ENCODE measurements at regions not wholly inside any gene's neighbourhood (a gene's known extent, or its start where the extent isn't known, plus 50 kb on each side); places are given as distances from the start of the nearest gene placed in this dataset.
"Not testable (repeated sequence)": the region's sequence is repeated elsewhere in the genome, so short reads cannot be mapped to it uniquely, and the experiment has no call there.

- H3K4me1 ChIP-seq (ENCODE audit: insufficient read depth, low read length): no peaks in the 10 kb centered on the region
- H3K36me3 ChIP-seq (ENCODE audit: insufficient read depth, low read length): no peaks in the 10 kb centered on the region
- no peak overlapping the region for H3K9ac ChIP-seq (ENCODE audit: low read depth, low read length)
- no peaks in the 10 kb centered on the region for H3K27me3 ChIP-seq (ENCODE audit: insufficient read depth, low read length)
- H3K4me3 ChIP-seq (ENCODE audit: low read length): no peak overlapping the region
- WGBS: 93% methylated on average over 3 of the region's 3 CpGs
- H3K9me3 ChIP-seq (ENCODE audit: insufficient read depth, low read depth, low read length): no peaks in the 10 kb centered on the region
- no peak overlapping the region for H3K27ac ChIP-seq (ENCODE audit: low read depth, low read length)
Measured at GRCh38 chr13:73825143-73825542, 309.1 kb downstream of the KLF12 start.

- no peak overlapping the region for H3K9ac ChIP-seq (ENCODE audit: low read depth, low read length)
- H3K4me3 ChIP-seq (ENCODE audit: low read length): no peak overlapping the region
- no peaks in the 10 kb centered on the region for H3K27me3 ChIP-seq (ENCODE audit: insufficient read depth, low read length)
- no peaks in the 10 kb centered on the region for H3K4me1 ChIP-seq (ENCODE audit: insufficient read depth, low read length)
- H3K27ac ChIP-seq (ENCODE audit: low read depth, low read length): no peak overlapping the region
- no peaks in the 10 kb centered on the region for H3K9me3 ChIP-seq (ENCODE audit: insufficient read depth, low read depth, low read length)
- H3K36me3 ChIP-seq (ENCODE audit: insufficient read depth, low read length): no peaks in the 10 kb centered on the region
- WGBS: 98% methylated on average over 2 of the region's 6 CpGs
Measured at GRCh38 chr13:73822668-73823592, 311.3 kb downstream of the KLF12 start.

GRCh38 chr13:73820688-73821087, 313.5 kb downstream of the KLF12 start:
- Histone ChIP-seq H3K27ac (ENCODE audit: low read depth, low read length) (no peak overlapping the region), H3K9ac (ENCODE audit: low read depth, low read length) (no peak overlapping the region), H3K9me3 (ENCODE audit: insufficient read depth, low read depth, low read length) (no peaks in the 10 kb centered on the region), H3K4me3 (ENCODE audit: low read length) (no peak overlapping the region), H3K4me1 (ENCODE audit: insufficient read depth, low read length) (no peaks in the 10 kb centered on the region), H3K36me3 (ENCODE audit: insufficient read depth, low read length) (no peaks in the 10 kb centered on the region), H3K27me3 (ENCODE audit: insufficient read depth, low read length) (no peaks in the 10 kb centered on the region)
- 90% methylated on average over 2 of the region's 2 CpGs for WGBS

GRCh38 chr13:73820285-73820684, 313.9 kb downstream of the KLF12 start:
- Histone ChIP-seq H3K36me3 (ENCODE audit: insufficient read depth, low read length) (no peaks in the 10 kb centered on the region), H3K9ac (ENCODE audit: low read depth, low read length) (no peak overlapping the region), H3K4me1 (ENCODE audit: insufficient read depth, low read length) (no peaks in the 10 kb centered on the region), H3K9me3 (ENCODE audit: insufficient read depth, low read depth, low read length) (no peaks in the 10 kb centered on the region), H3K27ac (ENCODE audit: low read depth, low read length) (no peak overlapping the region), H3K27me3 (ENCODE audit: insufficient read depth, low read length) (no peaks in the 10 kb centered on the region), H3K4me3 (ENCODE audit: low read length) (no peak overlapping the region)
- 87% methylated on average over 2 of the region's 3 CpGs for WGBS

GRCh38 chr13:73819711-73820110, 314.5 kb downstream of the KLF12 start:
- Histone ChIP-seq H3K4me3 (ENCODE audit: low read length) (no peak overlapping the region), H3K27me3 (ENCODE audit: insufficient read depth, low read length) (no peaks in the 10 kb centered on the region), H3K36me3 (ENCODE audit: insufficient read depth, low read length) (no peaks in the 10 kb centered on the region), H3K9me3 (ENCODE audit: insufficient read depth, low read depth, low read length) (no peaks in the 10 kb centered on the region), H3K9ac (ENCODE audit: low read depth, low read length) (no peak overlapping the region), H3K4me1 (ENCODE audit: insufficient read depth, low read length) (no peaks in the 10 kb centered on the region), H3K27ac (ENCODE audit: low read depth, low read length) (no peak overlapping the region)

GRCh38 chr13:73816702-73817101, 317.5 kb downstream of the KLF12 start:
- Histone ChIP-seq H3K9me3 (ENCODE audit: insufficient read depth, low read depth, low read length) (no peaks in the 10 kb centered on the region), H3K27ac (ENCODE audit: low read depth, low read length) (no peak overlapping the region), H3K4me3 (ENCODE audit: low read length) (no peak overlapping the region), H3K4me1 (ENCODE audit: insufficient read depth, low read length) (no peaks in the 10 kb centered on the region), H3K36me3 (ENCODE audit: insufficient read depth, low read length) (no peaks in the 10 kb centered on the region), H3K27me3 (ENCODE audit: insufficient read depth, low read length) (no peaks in the 10 kb centered on the region), H3K9ac (ENCODE audit: low read depth, low read length) (no peak overlapping the region)
- 94% methylated on average over 2 of the region's 2 CpGs for WGBS

GRCh38 chr13:73815796-73816195, 318.4 kb downstream of the KLF12 start:
- no peak overlapping the region for H3K9ac ChIP-seq (ENCODE audit: low read depth, low read length)
- H3K4me1 ChIP-seq (ENCODE audit: insufficient read depth, low read length): no peaks in the 10 kb centered on the region
- H3K9me3 ChIP-seq (ENCODE audit: insufficient read depth, low read depth, low read length): no peaks in the 10 kb centered on the region
- H3K4me3 ChIP-seq (ENCODE audit: low read length): no peak overlapping the region
- H3K27ac ChIP-seq (ENCODE audit: low read depth, low read length): no peak overlapping the region
- no peaks in the 10 kb centered on the region for H3K36me3 ChIP-seq (ENCODE audit: insufficient read depth, low read length)
- H3K27me3 ChIP-seq (ENCODE audit: insufficient read depth, low read length): no peaks in the 10 kb centered on the region

GRCh38 chr13:73810647-73811046, 323.6 kb downstream of the KLF12 start:
- 100% methylated on average over 1 of the region's 1 CpG for WGBS
- H3K4me1 ChIP-seq (ENCODE audit: insufficient read depth, low read length): no peaks in the 10 kb centered on the region; the same call in 1 of the 2 replicates
- no peak overlapping the region for H3K9ac ChIP-seq (ENCODE audit: low read depth, low read length)
- no peaks in the 10 kb centered on the region for H3K36me3 ChIP-seq (ENCODE audit: insufficient read depth, low read length)
- H3K27ac ChIP-seq (ENCODE audit: low read depth, low read length): no peak overlapping the region
- no peak overlapping the region for H3K4me3 ChIP-seq (ENCODE audit: low read length)
- no peaks in the 10 kb centered on the region for H3K27me3 ChIP-seq (ENCODE audit: insufficient read depth, low read length)
- H3K9me3 ChIP-seq (ENCODE audit: insufficient read depth, low read depth, low read length): no peaks in the 10 kb centered on the region

- no peaks in the 10 kb centered on the region for H3K27me3 ChIP-seq (ENCODE audit: insufficient read depth, low read length)
- WGBS: 100% methylated on average over 1 of the region's 1 CpG
Measured at GRCh38 chr13:73809561-73809960, 324.6 kb downstream of the KLF12 start.

GRCh38 chr13:73808318-73808717, 325.9 kb downstream of the KLF12 start:
- 95% methylated on average over 5 of the region's 5 CpGs for WGBS
- Histone ChIP-seq H3K36me3 (ENCODE audit: insufficient read depth, low read length) (no peaks in the 10 kb centered on the region), H3K4me3 (ENCODE audit: low read length) (no peak overlapping the region), H3K9me3 (ENCODE audit: insufficient read depth, low read depth, low read length) (no peaks in the 10 kb centered on the region), H3K4me1 (ENCODE audit: insufficient read depth, low read length) (no peaks in the 10 kb centered on the region; the same call in 1 of the 2 replicates), H3K27me3 (ENCODE audit: insufficient read depth, low read length) (no peaks in the 10 kb centered on the region), H3K27ac (ENCODE audit: low read depth, low read length) (no peak overlapping the region), H3K9ac (ENCODE audit: low read depth, low read length) (no peak overlapping the region)

More at GRCh38 chr13:73809561-73809960, 324.6 kb downstream of the KLF12 start:
- no peak overlapping the region for H3K4me3 ChIP-seq (ENCODE audit: low read length)
- no peak overlapping the region for H3K27ac ChIP-seq (ENCODE audit: low read depth, low read length)
- no peaks in the 10 kb centered on the region; the same call in 1 of the 2 replicates for H3K4me1 ChIP-seq (ENCODE audit: insufficient read depth, low read length)
- no peaks in the 10 kb centered on the region for H3K36me3 ChIP-seq (ENCODE audit: insufficient read depth, low read length)
- H3K9me3 ChIP-seq (ENCODE audit: insufficient read depth, low read depth, low read length): no peaks in the 10 kb centered on the region
- H3K9ac ChIP-seq (ENCODE audit: low read depth, low read length): no peak overlapping the region

- 93% methylated on average over 6 of the region's 6 CpGs for WGBS
- not testable (repeated sequence) for H3K9me3 ChIP-seq (ENCODE audit: insufficient read depth, low read depth, low read length); H3K4me3 ChIP-seq (ENCODE audit: low read length)
Measured at GRCh38 chr13:73805326-73805958, 328.8 kb downstream of the KLF12 start.

More at GRCh38 chr13:73805326-73805958, 328.8 kb downstream of the KLF12 start:
- not testable (repeated sequence) for H3K4me1 ChIP-seq (ENCODE audit: insufficient read depth, low read length); H3K9ac ChIP-seq (ENCODE audit: low read depth, low read length); H3K27ac ChIP-seq (ENCODE audit: low read depth, low read length); H3K36me3 ChIP-seq (ENCODE audit: insufficient read depth, low read length); H3K27me3 ChIP-seq (ENCODE audit: insufficient read depth, low read length)

Measured in HUES64 (cell line).